ENCODE measurements at regions not wholly inside any gene's neighbourhood (a gene's known extent, or its start where the extent isn't known, plus 50 kb on each side); places are given as distances from the start of the nearest gene placed in this dataset.

- H3K36me3 ChIP-seq = no peaks in the 10 kb centered on the region
- DNase-seq (ENCODE audit: extremely low spot score in 2 of 2) = no peak
- intact Hi-C loops (cut with DNase I) = no loop called here
- no peaks in the 10 kb centered on the region for H3K27me3 ChIP-seq
- TF ChIP-seq POLR2A (IDR thresholded peaks at IDR 0.05) (no peak), CTCF (IDR thresholded peaks at IDR 0.05) (no peak), POLR2AphosphoS5 (IDR thresholded peaks at IDR 0.05; ENCODE audit: insufficient read depth in 1 of 2, low read depth in 1 of 2) (no peak)
- H3K9me3 ChIP-seq = no peaks in the 10 kb centered on the region
- H3K4me1 ChIP-seq = no peaks in the 10 kb centered on the region
- H3K27ac ChIP-seq = no peak overlapping the region
- H3K4me3 ChIP-seq = no peak overlapping the region
Measured at GRCh38 chr6:74867291-74867690, 338.6 kb downstream of the COL12A1 start.

GRCh38 chr6:74863968-74864367 is 341.9 kb downstream of the COL12A1 start:
- intact Hi-C loops (cut with DNase I) = no loop called here
- no peak for TF ChIP-seq POLR2AphosphoS5 (IDR thresholded peaks at IDR 0.05; ENCODE audit: insufficient read depth in 1 of 2, low read depth in 1 of 2)
- TF ChIP-seq CTCF (IDR thresholded peaks at IDR 0.05) = no peak
- no peak for TF ChIP-seq POLR2A (IDR thresholded peaks at IDR 0.05)
- Histone ChIP-seq H3K9me3 (no peaks in the 10 kb centered on the region), H3K4me3 (no peak overlapping the region), H3K36me3 (no peaks in the 10 kb centered on the region), H3K4me1 (no peaks in the 10 kb centered on the region), H3K27me3 (no peaks in the 10 kb centered on the region), H3K27ac (no peak overlapping the region)
- no peak for DNase-seq (ENCODE audit: extremely low spot score in 2 of 2)

- TF ChIP-seq CTCF (IDR thresholded peaks at IDR 0.05) = no peak
- TF ChIP-seq POLR2AphosphoS5 (IDR thresholded peaks at IDR 0.05; ENCODE audit: insufficient read depth in 1 of 2, low read depth in 1 of 2) = no peak
- no peak for TF ChIP-seq POLR2A (IDR thresholded peaks at IDR 0.05)
- H3K9me3 ChIP-seq = no peaks in the 10 kb centered on the region
- H3K4me3 ChIP-seq = no peak overlapping the region
- H3K4me1 ChIP-seq = no peaks in the 10 kb centered on the region
- no peak overlapping the region for H3K27ac ChIP-seq
- no peaks in the 10 kb centered on the region for H3K27me3 ChIP-seq
- intact Hi-C loops (cut with DNase I) = no loop called here
- no peaks in the 10 kb centered on the region for H3K36me3 ChIP-seq
- DNase-seq (ENCODE audit: extremely low spot score in 2 of 2) = no peak
Measured at GRCh38 chr6:74860456-74860855, 345.4 kb downstream of the COL12A1 start.

- Histone ChIP-seq H3K4me1 (no peaks in the 10 kb centered on the region), H3K4me3 (no peak overlapping the region), H3K36me3 (no peaks in the 10 kb centered on the region), H3K27me3 (no peaks in the 10 kb centered on the region), H3K27ac (no peak overlapping the region), H3K9me3 (no peaks in the 10 kb centered on the region)
- intact Hi-C loops (cut with DNase I) = no loop called here
- DNase-seq (ENCODE audit: extremely low spot score in 2 of 2) = no peak
- no peak for TF ChIP-seq POLR2AphosphoS5 (IDR thresholded peaks at IDR 0.05; ENCODE audit: insufficient read depth in 1 of 2, low read depth in 1 of 2)
- TF ChIP-seq CTCF (IDR thresholded peaks at IDR 0.05) = no peak
- no peak for TF ChIP-seq POLR2A (IDR thresholded peaks at IDR 0.05)
Measured at GRCh38 chr6:74857157-74857556, 348.7 kb downstream of the COL12A1 start.

- Histone ChIP-seq H3K9me3 (no peaks in the 10 kb centered on the region), H3K4me3 (no peak overlapping the region), H3K27ac (no peak overlapping the region), H3K4me1 (no peaks in the 10 kb centered on the region), H3K27me3 (no peaks in the 10 kb centered on the region), H3K36me3 (no peaks in the 10 kb centered on the region)
- no peak for DNase-seq (ENCODE audit: extremely low spot score in 2 of 2)
- no peak for TF ChIP-seq POLR2AphosphoS5 (IDR thresholded peaks at IDR 0.05; ENCODE audit: insufficient read depth in 1 of 2, low read depth in 1 of 2)
- no peak for TF ChIP-seq POLR2A (IDR thresholded peaks at IDR 0.05)
- no peak for TF ChIP-seq CTCF (IDR thresholded peaks at IDR 0.05)
- intact Hi-C loops (cut with DNase I) = no loop called here
Measured at GRCh38 chr6:74853991-74854390, 351.9 kb downstream of the COL12A1 start.

Data from vagina (tissue), 2 donors.